Left kidney (tissue), 1 donor: ENCODE measurements at regions not wholly inside any gene's neighbourhood (a gene's known extent, or its start where the extent isn't known, plus 50 kb on each side); places are given as distances from the start of the nearest gene placed in this dataset.
A peak's percentile ranks its signal among the peaks of the same experiment; 100 is the strongest.

Experiments
- DNase-seq: peaks from one replicate; pipeline ENCODE4 v3.0.0-alpha.2; 2013

- DNase-seq = no peak
Measured at GRCh38 chr6:166751051-166751595, 124.1 kb upstream of the RPS6KA2 start.

GRCh38 chr6:166750108-166750793 lies 123.2 kb upstream of the RPS6KA2 start:
- no peak for DNase-seq

DNA sequence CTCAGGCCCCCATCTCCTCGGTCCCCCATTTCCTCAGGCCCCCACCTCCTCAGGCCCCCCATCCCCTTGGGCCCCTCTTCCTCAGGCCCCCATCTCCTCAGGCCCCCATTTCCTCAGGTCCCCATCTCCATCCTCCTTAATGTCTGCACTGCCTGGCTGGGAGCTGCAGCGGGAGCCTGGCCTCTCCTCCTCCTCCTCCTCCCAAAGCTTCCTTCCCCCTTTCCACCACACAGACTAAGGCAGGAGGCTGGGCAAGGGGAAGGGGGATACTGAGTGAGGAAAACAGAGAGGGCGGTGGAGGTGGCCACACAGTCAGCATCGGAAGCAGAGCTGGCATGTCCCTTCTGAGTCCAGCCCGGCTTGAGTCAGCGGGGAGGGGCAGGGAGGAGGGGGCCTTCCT lies 122.6 kb upstream of the RPS6KA2 start:
- DNase-seq = no peak

DNA sequence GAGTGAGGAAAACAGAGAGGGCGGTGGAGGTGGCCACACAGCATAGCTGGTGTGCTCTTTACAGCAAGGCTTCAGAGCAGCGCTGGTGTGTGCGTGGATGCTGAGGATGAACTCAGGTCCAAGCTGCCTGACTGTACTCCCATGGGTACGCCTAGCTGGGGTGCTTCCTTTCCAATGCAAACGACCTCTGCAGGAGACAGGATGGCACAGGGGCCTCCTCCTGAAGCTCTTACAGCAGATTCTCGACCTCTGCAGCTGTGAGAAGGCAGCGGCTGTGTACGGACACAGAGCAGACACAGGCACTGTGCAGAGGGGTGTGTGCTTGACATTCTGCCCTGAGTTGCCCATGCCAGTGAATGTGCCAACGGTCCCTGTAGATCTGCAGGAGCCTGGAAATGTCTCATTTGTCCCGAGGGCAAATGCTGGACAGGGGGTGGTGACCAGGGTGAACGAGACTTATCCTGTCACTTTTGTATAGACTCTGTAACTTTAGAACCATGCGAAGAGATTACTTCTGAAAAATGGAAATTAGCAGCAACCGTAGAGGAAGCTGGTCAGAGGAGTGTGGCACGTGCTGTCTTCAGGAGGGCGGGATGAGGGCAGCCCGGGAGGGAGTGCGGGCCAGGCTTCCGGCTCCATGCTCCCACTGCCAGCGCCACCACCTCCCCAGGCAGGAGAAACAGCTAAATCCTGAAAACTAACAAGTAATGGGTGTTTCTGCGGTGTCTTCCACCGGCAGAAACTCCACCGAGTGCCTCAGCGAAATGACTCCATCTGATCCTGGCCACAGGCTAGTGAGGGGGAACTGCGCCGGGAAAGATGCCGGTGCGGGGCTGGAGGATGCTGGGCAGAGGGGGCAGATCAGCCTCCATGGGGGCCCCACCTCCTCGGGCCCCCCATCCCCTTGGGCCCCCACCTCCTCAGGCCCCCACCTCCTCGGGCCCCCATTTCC lies 120.9 kb upstream of the RPS6KA2 start:
- no peak for DNase-seq

- no peak for DNase-seq
Measured at GRCh38 chr6:166745801-166746668, 119.0 kb upstream of the RPS6KA2 start.

- no peak for DNase-seq
Measured at GRCh38 chr6:166744223-166745134, 117.4 kb upstream of the RPS6KA2 start.

DNA sequence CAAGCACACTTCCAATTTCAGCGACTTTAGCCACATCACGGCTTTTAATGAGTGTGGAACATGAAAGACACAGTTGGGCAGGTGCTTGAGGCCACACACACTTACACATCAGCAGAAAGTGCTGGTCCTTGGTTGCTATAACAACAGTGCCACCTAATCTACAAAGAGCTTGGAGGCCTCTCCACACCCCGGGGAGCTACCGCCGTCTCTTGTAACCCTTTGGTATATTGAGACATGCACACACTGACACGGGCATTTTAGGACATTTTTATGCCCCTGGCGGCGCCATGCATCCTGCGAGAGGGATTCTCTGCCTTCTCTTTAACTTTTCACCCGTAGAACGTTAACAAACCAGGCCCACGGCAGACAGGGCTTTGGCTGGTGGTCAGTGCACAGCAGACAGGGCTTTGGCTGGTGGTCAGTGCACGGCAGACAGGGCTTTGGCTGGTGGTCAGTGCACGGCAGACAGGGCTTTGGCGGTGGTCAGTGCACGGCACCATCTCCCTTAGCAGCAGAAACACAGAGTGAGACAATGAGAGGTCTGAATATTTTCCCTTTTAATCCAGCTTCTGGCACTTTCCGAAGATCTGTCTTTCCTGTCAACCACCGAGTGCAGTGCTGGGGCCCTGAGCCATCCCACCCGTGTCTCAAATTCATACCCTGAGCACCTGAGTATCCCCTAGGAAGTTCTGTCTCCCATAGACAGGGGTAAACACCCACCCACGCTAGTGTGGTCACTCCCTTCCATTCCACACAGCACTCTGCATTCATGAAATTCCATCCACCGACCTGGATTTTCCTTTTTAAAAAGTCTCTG lies 116.6 kb upstream of the RPS6KA2 start:
- DNase-seq = peak; percentile 19

GRCh38 chr6:166742981-166743380 lies 115.9 kb upstream of the RPS6KA2 start:
- no peak for DNase-seq

DNA sequence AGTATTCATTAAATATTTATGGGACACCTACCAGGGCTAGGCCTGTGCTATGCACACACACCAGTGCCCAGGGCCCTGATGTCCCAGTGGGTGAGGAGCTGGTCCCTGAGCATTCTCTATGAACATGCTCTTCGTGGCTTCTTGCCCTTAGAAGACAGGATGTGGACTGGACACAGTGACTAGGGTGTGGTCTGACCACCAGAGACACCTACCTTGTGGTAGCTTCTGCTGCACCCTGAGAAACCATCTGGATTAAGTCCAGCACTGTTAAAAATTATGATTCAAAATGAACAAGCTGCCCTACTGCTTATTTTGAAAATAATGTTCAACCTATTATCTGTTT lies 112.9 kb upstream of the RPS6KA2 start:
- DNase-seq = no peak

DNA sequence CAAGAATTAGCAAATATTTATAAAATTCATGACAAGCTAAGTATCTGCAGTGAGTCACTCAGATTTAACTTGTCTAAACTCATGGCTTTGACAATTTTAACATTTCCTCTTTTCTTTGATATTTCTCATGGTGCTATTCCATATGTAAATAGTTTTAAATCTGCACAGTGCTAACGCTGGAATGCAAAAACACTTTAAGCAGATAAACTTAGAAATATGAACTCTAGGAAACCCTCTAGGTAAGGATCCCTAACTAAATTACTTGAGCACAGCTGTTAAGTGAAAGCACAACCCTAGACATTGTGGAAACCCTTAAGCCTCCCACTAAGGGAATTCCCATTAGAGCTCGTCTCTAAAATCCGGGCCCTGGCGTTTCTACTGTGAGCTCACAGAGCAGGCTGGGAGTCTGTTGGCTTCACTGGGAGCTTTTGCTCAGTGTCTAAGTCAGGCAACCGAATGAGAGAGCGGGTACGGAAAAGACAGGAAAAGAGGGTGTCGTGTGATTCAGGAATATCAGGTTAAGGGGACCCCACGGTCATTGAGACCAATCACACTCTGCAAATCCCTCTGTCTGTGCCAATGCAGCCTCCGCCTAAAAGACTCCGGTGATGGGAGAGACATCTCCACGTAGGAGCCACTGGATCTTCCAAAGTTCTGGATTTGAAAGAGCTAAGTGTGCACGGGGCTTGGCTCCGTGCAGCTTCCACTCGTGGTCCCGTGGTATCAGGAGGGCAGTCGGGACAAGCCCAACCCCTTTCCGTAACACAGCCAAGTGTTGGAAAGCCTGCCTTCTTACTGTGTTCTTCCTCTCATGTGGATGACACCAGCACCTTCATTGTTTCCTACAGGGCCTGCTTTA lies 112.3 kb upstream of the RPS6KA2 start:
- DNase-seq = no peak

- no peak for DNase-seq
Measured at GRCh38 chr6:166738386-166739116, 111.5 kb upstream of the RPS6KA2 start.

GRCh38 chr6:166737261-166737660 lies 110.2 kb upstream of the RPS6KA2 start:
- DNase-seq = no peak

DNA sequence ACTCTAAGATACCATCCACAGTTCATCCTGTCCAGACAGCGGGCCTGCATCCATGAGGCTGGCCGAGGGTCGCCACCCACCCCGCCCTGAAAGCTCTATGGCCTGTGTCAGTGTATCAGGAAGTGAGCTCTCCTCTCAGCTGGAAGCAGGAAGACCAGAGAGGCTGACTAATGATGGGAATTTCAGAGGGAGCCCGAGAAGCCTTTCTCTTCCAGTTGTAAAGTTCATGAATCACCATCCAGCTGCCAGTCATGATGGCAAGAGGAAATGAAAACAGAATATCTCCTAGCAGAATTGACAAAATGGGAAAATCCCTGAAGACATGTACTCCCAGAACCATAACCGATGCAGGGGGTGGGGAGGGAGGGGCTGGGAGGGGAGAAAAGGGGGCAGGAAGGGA lies 109.6 kb upstream of the RPS6KA2 start:
- no peak for DNase-seq

DNA sequence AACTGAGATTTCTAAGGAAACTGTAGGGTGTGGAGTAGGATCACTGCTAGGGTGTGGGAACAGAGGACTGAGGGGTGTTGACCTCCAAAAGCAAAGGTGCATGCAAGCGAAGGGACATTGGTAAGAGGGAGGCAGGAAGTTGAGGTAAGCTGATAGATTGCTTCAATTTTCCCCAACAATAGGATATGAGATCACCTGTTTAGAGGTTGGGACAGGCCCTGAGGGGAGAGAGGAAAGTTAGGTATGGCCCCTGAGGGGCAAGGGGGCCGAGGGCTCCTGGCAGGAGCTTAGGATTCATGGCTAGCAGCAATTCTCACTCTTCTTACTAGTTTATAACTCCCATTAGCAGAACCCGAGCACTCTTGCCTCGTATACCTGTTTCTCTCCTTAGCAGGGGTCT lies 106.8 kb upstream of the RPS6KA2 start:
- no peak for DNase-seq

DNA sequence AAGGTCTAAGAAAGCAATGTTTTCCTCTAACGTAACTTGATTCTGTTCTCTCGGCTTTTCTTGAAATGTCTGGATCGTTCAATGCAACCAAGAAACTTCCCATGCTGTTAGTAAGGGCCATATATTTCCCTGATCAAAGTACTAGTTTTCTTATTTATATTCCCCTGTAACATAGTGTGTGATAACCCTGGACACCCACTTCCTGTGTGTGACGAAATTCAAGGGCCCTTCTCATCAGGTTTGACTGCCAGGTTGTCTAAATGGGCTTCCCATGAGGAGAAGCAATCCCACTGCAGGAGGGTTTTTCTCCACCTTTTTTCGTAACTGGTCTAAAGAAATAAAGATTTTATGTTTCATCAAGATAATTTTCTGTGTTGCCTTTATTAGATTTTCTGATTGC lies 102.6 kb upstream of the RPS6KA2 start:
- DNase-seq = no peak

DNA sequence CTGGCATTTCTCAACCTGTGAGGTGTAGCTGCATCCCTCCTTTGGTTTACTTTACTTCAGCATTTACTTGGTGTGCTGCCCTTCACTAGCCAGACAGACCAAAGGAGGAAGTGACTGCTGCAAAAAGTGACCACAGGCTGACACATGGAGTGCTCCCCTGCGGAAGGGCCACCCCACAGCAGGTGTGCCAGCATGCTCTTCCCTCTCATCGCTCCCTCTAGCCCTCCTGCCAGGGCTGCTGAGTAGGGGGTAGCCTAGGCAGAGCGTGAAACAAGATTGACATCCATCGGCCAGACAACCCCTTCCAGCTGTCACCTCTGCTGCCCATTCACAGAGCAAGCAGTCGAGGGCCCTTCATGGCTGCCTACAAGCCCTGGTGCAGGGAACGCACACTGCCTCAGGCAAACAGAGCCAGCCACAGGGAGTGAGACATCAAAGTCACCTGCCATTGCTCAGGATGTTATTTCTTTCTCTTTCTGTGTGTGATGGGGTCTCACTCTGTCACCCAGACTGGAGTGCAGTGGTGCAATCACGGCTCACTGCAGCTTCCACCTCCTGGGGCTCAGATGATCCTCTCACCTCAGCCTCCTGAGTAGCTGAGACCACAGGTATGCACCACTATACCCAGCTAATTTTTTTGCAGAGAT lies 102.0 kb upstream of the RPS6KA2 start:
- no peak for DNase-seq

GRCh38 chr6:166726201-166726600 lies 99.2 kb upstream of the RPS6KA2 start:
- DNase-seq = no peak

DNA sequence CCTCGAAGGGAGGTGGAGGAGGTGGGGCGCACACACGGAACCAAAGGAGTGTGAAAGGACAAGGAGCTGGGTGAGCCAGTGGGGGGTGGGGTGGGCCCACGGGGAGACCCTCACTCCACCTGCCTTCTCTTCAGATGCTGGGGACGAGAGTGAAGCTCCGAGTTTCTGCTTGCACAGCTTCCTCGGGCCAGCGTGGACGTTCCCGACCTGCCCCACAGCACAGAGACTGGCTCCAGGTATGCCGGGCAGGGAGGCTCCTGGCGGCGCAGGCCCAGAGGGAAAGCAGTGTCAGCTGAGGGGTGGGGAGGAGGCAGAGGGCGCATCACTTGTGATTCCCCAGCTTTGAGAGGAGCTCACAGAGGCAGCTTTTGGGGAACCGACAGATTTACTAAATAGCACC lies 98.5 kb upstream of the RPS6KA2 start:
- no peak for DNase-seq
